GM12878 (cell line): ENCODE measurements at regions not wholly inside any gene's neighbourhood (a gene's known extent, or its start where the extent isn't known, plus 50 kb on each side); places are given as distances from the start of the nearest gene placed in this dataset.

Experiments
- ATAC-seq: fragments of 200-7000 bp; cut with Tn5 transposase; 3 replicates; pipeline ENCODE4 v1.9.1; 2020; ENCODE audit warnings: mild to moderate bottlenecking, moderate library complexity
- BruUV-seq: library from RNA; stranded (reverse); fragments of 400-500 nt; replicated peaks from 2 replicates; lab custom pipeline; 2021; lab: Mats Ljungman, UMichigan
- CTCF ChIA-PET: fragments of 300-600 bp; sonication (Branson Sonifier 250); formaldehyde crosslinking; extraction: SDS; loops from one replicate; lab custom pipeline; 2021; ENCODE audit warnings: inconsistent platforms; lab: Yijun Ruan, JAX
- POLR2A ChIA-PET: fragments of 350-600 bp; formaldehyde crosslinking; extraction: SDS; loops from one replicate; lab custom pipeline; 2021; ENCODE audit warnings: inconsistent platforms; lab: Charles Lee
- RAD21 ChIA-PET: fragments of 300-600 bp; sonication (Branson Sonifier 250); formaldehyde crosslinking; loops from one replicate; lab custom pipeline; 2023; ENCODE audit warnings: antibody characterized with exemption; ENCODE audit not compliant: unreplicated experiment; lab: Charles Lee
- SMC1A ChIA-PET: fragments of 300-600 bp; sonication (Branson Sonifier 250); formaldehyde crosslinking; loops from one replicate; lab custom pipeline; 2023; ENCODE audit not compliant: unreplicated experiment, uncharacterized antibody; lab: Charles Lee
- DNase-seq: peaks from one replicate; pipeline ENCODE4 v3.0.0-alpha.2; 2011; ENCODE audit warnings: low read depth, low spot score
- FAIRE-seq: peaks from 3 replicates; lab custom pipeline; 2011; peaks lifted over from hg19 to GRCh38; lab: Jason Lieb, UNC
- H2AFZ ChIP-seq: 2 replicates; pipeline ENCODE4 v1.6.0; 2011; ENCODE audit warnings: low read depth, low read length, control low read depth; ENCODE audit not compliant: control insufficient read depth
- H3K27ac ChIP-seq: 2 replicates; pipeline ENCODE4 v1.5.1; 2011; ENCODE audit warnings: control low read depth; ENCODE audit not compliant: control insufficient read depth, insufficient read depth
- H3K27me3 ChIP-seq, 2 experiments: replicated peaks in 1 of 2; 2 replicates each; pipeline versions ENCODE4 v1.6.0 to v1.6.1; 2011; ENCODE audit warnings: low read length in 1 of 2; ENCODE audit not compliant: control insufficient read depth in 2 of 2, insufficient read depth in 2 of 2
- H3K36me3 ChIP-seq, 2 experiments: 2 replicates each; pipeline ENCODE4 v1.5.1; 2011; ENCODE audit warnings: low read length in 1 of 2; ENCODE audit not compliant: control insufficient read depth in 2 of 2, insufficient read depth in 2 of 2
- H3K4me1 ChIP-seq: 2 replicates; pipeline ENCODE4 v1.6.1; 2011; ENCODE audit warnings: mild to moderate bottlenecking, low read length, moderate library complexity, mixed read lengths; ENCODE audit not compliant: control insufficient read depth, insufficient read depth
- H3K4me2 ChIP-seq: 2 replicates; pipeline ENCODE4 v1.6.0; 2011; ENCODE audit warnings: control low read depth; ENCODE audit not compliant: control insufficient read depth, insufficient read depth
- H3K4me3 ChIP-seq: fragments of 200-600 bp; sonication (generic); 2 replicates; pipeline ENCODE4 v1.5.1; 2016
- H3K79me2 ChIP-seq: 2 replicates; pipeline ENCODE4 v1.6.0; 2011; ENCODE audit warnings: low read length; ENCODE audit not compliant: control insufficient read depth, insufficient read depth
- H3K9ac ChIP-seq: 2 replicates; pipeline ENCODE4 v1.8.0; 2011; ENCODE audit warnings: low read length, control low read depth, mixed read lengths; ENCODE audit not compliant: control insufficient read depth, insufficient read depth
- H3K9me3 ChIP-seq: replicated peaks from 3 replicates; pipeline ENCODE4 v1.5.1; 2011; ENCODE audit warnings: mild to moderate bottlenecking, low read length; ENCODE audit not compliant: control insufficient read depth, insufficient read depth
- H4K20me1 ChIP-seq: 2 replicates; pipeline ENCODE4 v1.6.0; 2011; ENCODE audit not compliant: control insufficient read depth, insufficient read depth
- CEBPB ChIP-seq, 2 experiments: fragments of 150-350 bp in 1 of 2; IDR thresholded peaks; 2 replicates each; pipeline ENCODE4 v1.6.1; 2012 to 2014; ENCODE audit warnings: low read depth in 2 of 2, low read length in 2 of 2, borderline replicate concordance in 1 of 2, inconsistent platforms in 1 of 2
- IRF3 ChIP-seq: fragments of 450-650 bp; IDR thresholded peaks from 2 replicates; pipeline ENCODE4 v1.6.1; 2014; ENCODE audit warnings: mild to moderate bottlenecking
- RBBP5 ChIP-seq: fragments of 200-600 bp; sonication (generic); conservative IDR thresholded peaks from 2 replicates; pipeline ENCODE4 v1.6.1; 2016
- RELA ChIP-seq: fragments of 450-650 bp; IDR thresholded peaks from 2 replicates; pipeline ENCODE4 v1.8.0; 2014; ENCODE audit warnings: borderline replicate concordance; ENCODE audit not compliant: partially characterized antibody
- RFX5 ChIP-seq: IDR thresholded peaks from 2 replicates; pipeline ENCODE4 v1.6.1; 2011; ENCODE audit warnings: low read depth, low read length, improper control_type of control experiment
- TAF1 ChIP-seq: IDR thresholded peaks from 2 replicates; pipeline ENCODE4 v1.6.1; 2011; ENCODE audit warnings: mild to moderate bottlenecking, low read depth, low read length, borderline replicate concordance
- TBL1XR1 ChIP-seq: IDR thresholded peaks from 2 replicates; pipeline ENCODE4 v1.6.1; 2012; ENCODE audit warnings: low read depth, low read length, improper control_type of control experiment
- ZNF622 ChIP-seq: fragments of 450-650 bp; IDR thresholded peaks from 2 replicates; pipeline ENCODE4 v1.6.1; 2017; ENCODE audit warnings: mild to moderate bottlenecking, inconsistent platforms
- ZZZ3 ChIP-seq: IDR thresholded peaks from 2 replicates; pipeline ENCODE4 v1.6.1; 2011; ENCODE audit warnings: low read depth; ENCODE audit not compliant: control insufficient read depth, insufficient read length
- WGBS: methylation state at CpG from one replicate; pipeline ENCODE4 v1.1.6; 2016; ENCODE audit warnings: low lambda C conversion rate; ENCODE audit not compliant: insufficient replicate concordance, insufficient coverage; ENCODE audit errors: missing lambda C conversion rate; 5-methylcytosine and 5-hydroxymethylcytosine counted together
- in situ Hi-C: fragments of 300-500 bp; cut with MboI; formaldehyde crosslinking; loops from 9 replicates; pipeline ENCODE4 v1.14.3; 2018; ENCODE audit warnings: mixed read lengths
- intact Hi-C: fragments of 100-400 bp; cut with micrococcal nuclease; formaldehyde crosslinking; loops from one replicate; pipeline ENCODE4 v1.14.2; 2022; ENCODE audit not compliant: unreplicated experiment

GRCh38 chr13:50448535-50448998 is 394.9 kb downstream of the DLEU7 start:
- H3K4me1 ChIP-seq = no peaks in the 10 kb centered on the region
- no peaks in the 10 kb centered on the region; a peak in 1 of 4 replicates for H3K36me3 ChIP-seq
- H3K79me2 ChIP-seq = no peaks in the 10 kb centered on the region
- 0% methylated on average over 1 of the region's 1 CpG for WGBS
- no peak overlapping the region for H2AFZ ChIP-seq
- H3K4me2 ChIP-seq = no peak overlapping the region
- H3K4me3 ChIP-seq = no peak overlapping the region
- POLR2A ChIA-PET = no interaction called here
- no peaks in the 10 kb centered on the region; a peak in 2 of 4 replicates for H3K27me3 ChIP-seq
- TF ChIP-seq IRF3 = no peak
- no peak for TF ChIP-seq TAF1
- TF ChIP-seq TBL1XR1 = no peak
- no peak for TF ChIP-seq ZNF622
- no peak for TF ChIP-seq ZZZ3
- no peak for TF ChIP-seq RBBP5
- TF ChIP-seq RELA = no peak
- no peak for TF ChIP-seq CEBPB (IDR thresholded peaks at IDR 0.05; ENCODE audit: borderline replicate concordance in 1 of 2, low read depth in 2 of 2, low read length in 2 of 2)
- TF ChIP-seq RFX5 = no peak
- H3K9me3 ChIP-seq = no peaks in the 10 kb centered on the region
- FAIRE-seq (no peak), DNase-seq (no peak), ATAC-seq (no peak)
- SMC1A ChIA-PET = interaction anchor here (0.9 kb wide), 1 partner anchor 25 kb away, joined by 3 read pairs; no protein-coding TSS in a partner anchor
- in situ Hi-C loops (no loop called here), intact Hi-C loops (no loop called here)
- H3K27ac ChIP-seq = no peak overlapping the region
- no peak overlapping the region for H3K9ac ChIP-seq
- BruUV-seq = no TSS peak
- no peaks in the 10 kb centered on the region for H4K20me1 ChIP-seq
- RAD21 ChIA-PET = no interaction called here
- CTCF ChIA-PET = interaction anchor here (0.5 kb wide), 1 partner anchor 152 kb away, joined by 3 read pairs; no protein-coding TSS in a partner anchor
